IMR-90 (cell line): ENCODE measurements at regions not wholly inside any gene's neighbourhood (a gene's known extent, or its start where the extent isn't known, plus 50 kb on each side); places are given as distances from the start of the nearest gene placed in this dataset.

Experiments
- ATAC-seq: fragments of 200-7000 bp; cut with Tn5 transposase; 2 replicates; pipeline ENCODE4 v1.9.1; 2020; ENCODE audit warnings: low read depth, mild to moderate bottlenecking, moderate library complexity
- BruUV-seq: library from RNA; stranded (reverse); fragments of 400-500 nt; replicated peaks from 2 replicates; lab custom pipeline; 2021; lab: Mats Ljungman, UMichigan
- CTCF ChIA-PET: fragments of 300-600 bp; formaldehyde crosslinking; extraction: SDS; loops from one replicate; lab custom pipeline; 2021; ENCODE audit warnings: antibody characterized with exemption; lab: Yijun Ruan, JAX
- POLR2A ChIA-PET: fragments of 300-600 bp; sonication (Branson Sonifier 250); formaldehyde crosslinking; loops from one replicate; lab custom pipeline; 2022; ENCODE audit warnings: antibody characterized with exemption; ENCODE audit not compliant: unreplicated experiment; lab: Charles Lee
- DNase-seq: peaks from one replicate; pipeline ENCODE4 v3.0.0; 2013
- H2AFZ ChIP-seq: replicated peaks from 2 replicates; pipeline ENCODE3; 2013; ENCODE audit warnings: low read length, mild to moderate bottlenecking; ENCODE audit not compliant: poor library complexity
- H2AK5ac ChIP-seq: 2 replicates; pipeline ENCODE4 v1.6.1; 2013; ENCODE audit warnings: low read depth, low read length, inconsistent platforms
- H2AK9ac ChIP-seq: replicated peaks from 2 replicates; pipeline ENCODE3; 2013; ENCODE audit warnings: mild to moderate bottlenecking, low read depth, low read length, moderate library complexity; ENCODE audit not compliant: poor library complexity
- H2BK120ac ChIP-seq: 2 replicates; pipeline ENCODE4 v1.6.1; 2013; ENCODE audit warnings: low read depth, low read length, inconsistent platforms
- H2BK15ac ChIP-seq: 3 replicates; pipeline ENCODE4 v1.6.1; 2013; ENCODE audit warnings: low read depth, low read length, inconsistent platforms
- H2BK20ac ChIP-seq: 2 replicates; pipeline ENCODE4 v1.6.1; 2013; ENCODE audit warnings: low read depth, mild to moderate bottlenecking, inconsistent platforms, low read length, moderate library complexity
- H2BK5ac ChIP-seq: 2 replicates; pipeline ENCODE4 v1.6.1; 2013; ENCODE audit warnings: mild to moderate bottlenecking, low read depth, low read length, inconsistent platforms; ENCODE audit not compliant: poor library complexity, severe bottlenecking
- H3K14ac ChIP-seq: replicated peaks from 2 replicates; pipeline ENCODE4 v1.6.1; 2013; ENCODE audit warnings: low read depth, low read length, inconsistent platforms
- H3K18ac ChIP-seq: 2 replicates; pipeline ENCODE4 v1.6.1; 2013; ENCODE audit warnings: low read depth, low read length, control low read depth
- H3K23ac ChIP-seq: 2 replicates; pipeline ENCODE4 v1.6.1; 2013; ENCODE audit warnings: low read depth, low read length, inconsistent platforms
- H3K27ac ChIP-seq: 2 replicates; pipeline ENCODE4 v1.5.1; 2013; ENCODE audit warnings: mild to moderate bottlenecking, control low read depth, low read length; ENCODE audit not compliant: insufficient read depth
- H3K27me3 ChIP-seq: 2 replicates; pipeline ENCODE4 v1.6.1; 2013; ENCODE audit warnings: low read length; ENCODE audit not compliant: control insufficient read depth, insufficient read depth
- H3K36me3 ChIP-seq: 2 replicates; pipeline ENCODE4 v1.6.1; 2013; ENCODE audit warnings: low read length, mixed read lengths; ENCODE audit not compliant: control insufficient read depth, insufficient read depth
- H3K4ac ChIP-seq: 2 replicates; pipeline ENCODE4 v1.6.1; 2013; ENCODE audit warnings: low read depth, low read length, inconsistent platforms
- H3K4me1 ChIP-seq: 2 replicates; pipeline ENCODE4 v1.6.1; 2013; ENCODE audit warnings: low read length, mixed read lengths; ENCODE audit not compliant: control insufficient read depth, insufficient read depth
- H3K4me2 ChIP-seq: 2 replicates; pipeline ENCODE4 v1.6.1; 2013; ENCODE audit warnings: low read depth, mild to moderate bottlenecking, control low read depth, low read length, moderate library complexity
- H3K4me3 ChIP-seq: 2 replicates; pipeline ENCODE4 v1.5.1; 2013; ENCODE audit warnings: low read depth, mild to moderate bottlenecking, control low read depth, low read length, moderate library complexity; ENCODE audit not compliant: insufficient read depth
- H3K56ac ChIP-seq: 2 replicates; pipeline ENCODE4 v1.6.1; 2013; ENCODE audit warnings: low read length, inconsistent platforms; ENCODE audit not compliant: insufficient read depth; ENCODE audit errors: extremely low read depth
- H3K79me1 ChIP-seq, 2 experiments: 2 replicates each; pipeline ENCODE4 v1.6.1; 2013; ENCODE audit warnings: low read length in 2 of 2, inconsistent platforms in 1 of 2, low read depth in 1 of 2
- H3K9ac ChIP-seq: 2 replicates; pipeline ENCODE4 v1.6.1; 2013; ENCODE audit warnings: low read depth, low read length, control low read depth
- H3K9me1 ChIP-seq: 2 replicates; pipeline ENCODE4 v1.6.1; 2013; ENCODE audit warnings: low read length, inconsistent platforms; ENCODE audit not compliant: insufficient read depth
- H3K9me3 ChIP-seq: 2 replicates; pipeline ENCODE4 v1.6.1; 2013; ENCODE audit warnings: low read length; ENCODE audit not compliant: control insufficient read depth, insufficient read depth
- H4K20me1 ChIP-seq: 2 replicates; pipeline ENCODE4 v1.6.1; 2013; ENCODE audit warnings: low read length, inconsistent platforms; ENCODE audit not compliant: insufficient read depth
- H4K5ac ChIP-seq: 2 replicates; pipeline ENCODE4 v1.6.1; 2013; ENCODE audit warnings: mild to moderate bottlenecking, low read depth, low read length, control low read depth
- H4K8ac ChIP-seq, 2 experiments: 2 replicates each; pipeline ENCODE4 v1.6.1; 2013; ENCODE audit warnings: low read depth in 2 of 2, low read length in 2 of 2, control low read depth in 1 of 2, inconsistent platforms in 1 of 2
- H4K91ac ChIP-seq: 2 replicates; pipeline ENCODE4 v1.6.1; 2013; ENCODE audit warnings: low read depth, low read length, inconsistent platforms; ENCODE audit not compliant: insufficient read depth
- BHLHE40 ChIP-seq: fragments of 150-350 bp; IDR thresholded peaks from 2 replicates; pipeline ENCODE4 v1.6.1; 2016; ENCODE audit warnings: mild to moderate bottlenecking, low read depth, low read length
- CEBPB ChIP-seq: IDR thresholded peaks from 2 replicates; pipeline ENCODE4 v1.6.1; 2012; ENCODE audit warnings: low read depth, low read length, improper control_type of control experiment
- CHD1 ChIP-seq: IDR thresholded peaks from 2 replicates; pipeline ENCODE4 v1.6.1; 2012; ENCODE audit warnings: low read depth, low read length, improper control_type of control experiment
- CTCF ChIP-seq: conservative IDR thresholded peaks from 2 replicates; pipeline ENCODE4 v1.5.1; 2012; ENCODE audit warnings: mild to moderate bottlenecking, low read depth, low read length, improper control_type of control experiment
- ELK1 ChIP-seq: fragments of 150-350 bp; IDR thresholded peaks from 2 replicates; pipeline ENCODE4 v1.6.1; 2016; ENCODE audit warnings: low read depth, mild to moderate bottlenecking, low read length, moderate library complexity, borderline replicate concordance
- FOS ChIP-seq: fragments of 150-350 bp; IDR thresholded peaks from 2 replicates; pipeline ENCODE4 v1.6.1; 2016; ENCODE audit warnings: low read depth, low read length
- MAFK ChIP-seq: IDR thresholded peaks from 2 replicates; pipeline ENCODE4 v1.6.1; 2012; ENCODE audit warnings: low read depth, low read length, improper control_type of control experiment
- MXI1 ChIP-seq: IDR thresholded peaks from 2 replicates; pipeline ENCODE4 v1.6.1; 2012; ENCODE audit warnings: low read depth, mild to moderate bottlenecking, low read length, moderate library complexity, borderline replicate concordance
- NFE2L2 ChIP-seq: fragments of 150-350 bp; IDR thresholded peaks from 2 replicates; pipeline ENCODE4 v1.6.1; 2016; ENCODE audit warnings: low read depth, mild to moderate bottlenecking, low read length
- POLR2A ChIP-seq: IDR thresholded peaks from 2 replicates; pipeline ENCODE4 v1.6.1; 2012; ENCODE audit warnings: mild to moderate bottlenecking, low read depth, low read length
- RAD21 ChIP-seq: IDR thresholded peaks from 2 replicates; pipeline ENCODE4 v1.6.1; 2012; ENCODE audit warnings: low read length, improper control_type of control experiment
- RCOR1 ChIP-seq: IDR thresholded peaks from 2 replicates; pipeline ENCODE4 v1.6.1; 2012; ENCODE audit warnings: mild to moderate bottlenecking, low read length, improper control_type of control experiment; ENCODE audit not compliant: insufficient replicate concordance
- RFX5 ChIP-seq: IDR thresholded peaks from 2 replicates; pipeline ENCODE4 v1.8.0; 2012; ENCODE audit warnings: low read depth, mild to moderate bottlenecking, low read length, moderate library complexity
- SMC3 ChIP-seq: fragments of 150-350 bp; IDR thresholded peaks from 2 replicates; pipeline ENCODE4 v1.6.1; 2016; ENCODE audit warnings: low read depth, mild to moderate bottlenecking, antibody characterized with exemption, low read length, moderate library complexity
- USF2 ChIP-seq: fragments of 150-350 bp; IDR thresholded peaks from 2 replicates; pipeline ENCODE4 v1.6.1; 2017; ENCODE audit warnings: mild to moderate bottlenecking, antibody characterized with exemption, low read length, low read depth
- WGBS, 2 experiments: methylation state at CpG; one replicate each; pipeline versions ENCODE4 v1.1.5 to v1.1.7; 2013; ENCODE audit warnings: missing lambda C conversion rate in 2 of 2; ENCODE audit not compliant: insufficient read length in 1 of 2; ENCODE audit errors: extremely low coverage in 2 of 2; 5-methylcytosine and 5-hydroxymethylcytosine counted together
- dilution Hi-C: fragments of 300-500 bp; cut with HindIII; formaldehyde crosslinking; loops from one replicate; pipeline ENCODE4 v1.14.3; 2018; ENCODE audit warnings: low sequenced_read_pairs; ENCODE audit not compliant: unreplicated experiment
- in situ Hi-C: fragments of 300-500 bp; cut with MboI; formaldehyde crosslinking; loops from 3 replicates; pipeline ENCODE4 v1.14.3; 2019; ENCODE audit warnings: low sequenced_read_pairs, inconsistent platforms, mixed read lengths
- intact Hi-C: fragments of 100-400 bp; cut with micrococcal nuclease; formaldehyde crosslinking; loops from 2 replicates; pipeline ENCODE4 v1.10.0; 2022

GRCh38 chr15:31502541-31503229 lies 176.1 kb downstream of the KLF13 start:
- in situ Hi-C loops: no loop called here
- Histone ChIP-seq H3K23ac (no peak overlapping the region), H3K36me3 (no peaks in the 10 kb centered on the region), H2AFZ (no peak overlapping the region), H3K18ac (no peak overlapping the region), H3K4ac (no peak overlapping the region), H3K9ac (no peak overlapping the region), H2BK15ac (no peak overlapping the region), H3K4me3 (no peak overlapping the region), H3K9me3 (no peaks in the 10 kb centered on the region), H4K91ac (no peak overlapping the region), H3K27me3 (peaks cover 20% of the 10 kb centered on the region), H3K4me2 (no peak overlapping the region), H3K4me1 (no peaks in the 10 kb centered on the region), H4K5ac (no peak overlapping the region), H2AK9ac (no peak overlapping the region), H2BK120ac (no peak overlapping the region), H4K8ac (no peak overlapping the region), H2AK5ac (no peak overlapping the region), H3K14ac (no peak overlapping the region), H3K27ac (no peak overlapping the region), H2BK5ac (no peak overlapping the region), H3K9me1 (no peaks in the 10 kb centered on the region), H3K79me1 (no peaks in the 10 kb centered on the region), H4K20me1 (no peaks in the 10 kb centered on the region), H2BK20ac (no peak overlapping the region), H3K56ac (no peak overlapping the region)
- WGBS, 2 experiments: 73% methylated on average over 3 of the region's 13 CpGs; no CpG with 5 or more reads in 1 of the 2 experiments
- ChIA-PET POLR2A (no interaction called here), CTCF (no interaction called here)
- ATAC-seq (no peak), DNase-seq (no peak)
- TF ChIP-seq RAD21 (no peak), RFX5 (no peak), BHLHE40 (no peak), MAFK (no peak), SMC3 (no peak), MXI1 (no peak), CTCF (no peak), CHD1 (no peak), RCOR1 (no peak), CEBPB (no peak), ELK1 (no peak), NFE2L2 (no peak), POLR2A (no peak), USF2 (no peak), FOS (no peak)
- BruUV-seq: no TSS peak
- intact Hi-C loops: no loop called here
- dilution Hi-C loops: no loop called here
